ENCODE measurements at regions not wholly inside any gene's neighbourhood (a gene's known extent, or its start where the extent isn't known, plus 50 kb on each side); places are given as distances from the start of the nearest gene placed in this dataset.

DNA sequence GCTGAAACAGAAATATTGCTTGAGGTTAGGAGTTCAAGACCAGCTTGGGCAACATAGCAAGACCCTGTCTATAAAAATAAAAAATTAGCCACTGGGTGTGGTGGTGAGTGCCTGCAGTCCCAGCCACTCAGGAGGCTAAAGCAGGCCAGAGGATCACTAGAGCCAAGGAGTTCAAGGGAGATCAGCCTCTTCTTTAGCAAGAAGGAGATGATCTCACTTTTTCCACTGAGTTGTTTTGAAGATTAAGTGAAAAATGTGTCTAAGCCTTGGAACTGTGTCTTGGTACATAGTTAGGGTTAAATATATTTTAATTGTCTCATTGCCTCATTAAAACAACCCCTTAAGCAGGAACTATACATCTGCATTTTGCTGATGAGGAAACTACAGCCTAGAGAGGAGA, 279.0 kb upstream of the ZFP64 start:
- no peak for DNase-seq

DNA sequence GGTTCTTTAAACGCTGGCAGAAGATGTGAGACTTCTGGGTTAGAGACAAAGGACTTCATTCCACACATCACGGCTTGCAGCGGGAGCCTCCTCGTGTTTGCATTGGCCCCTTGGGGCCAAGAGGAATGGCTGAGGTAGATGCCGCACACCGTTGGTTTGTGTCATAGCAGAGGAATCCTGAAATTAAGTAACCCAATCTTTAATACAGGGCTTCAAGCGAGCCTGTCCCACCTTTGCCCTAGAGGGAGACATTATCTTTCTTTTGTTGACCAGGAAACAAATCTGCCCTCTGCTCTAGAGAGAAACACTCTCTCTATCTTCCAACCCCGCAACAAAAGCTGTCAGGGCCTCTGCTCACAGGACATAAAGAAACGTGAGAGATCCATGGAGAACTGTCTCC, 277.5 kb upstream of the ZFP64 start:
- no peak for DNase-seq

DNA sequence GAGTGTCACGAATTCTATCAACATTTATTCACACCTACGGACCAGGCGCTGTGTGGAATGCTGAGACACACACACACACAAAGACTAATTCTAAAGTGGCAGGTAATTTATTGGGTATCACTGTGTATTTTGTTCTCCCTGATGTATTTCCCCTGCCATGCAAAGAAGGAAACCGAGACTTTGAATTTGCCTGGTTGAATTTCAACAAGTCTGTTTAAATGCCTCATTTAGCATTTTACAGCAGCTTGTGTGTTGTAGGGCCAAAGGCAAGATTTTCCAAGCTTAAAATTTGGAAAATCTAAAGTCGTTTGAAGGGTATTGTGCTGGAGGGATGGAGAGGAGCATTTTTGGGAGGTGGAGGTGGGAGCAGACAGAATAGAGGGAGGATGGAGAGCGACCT, 274.4 kb upstream of the ZFP64 start:
- no peak for DNase-seq

DNA sequence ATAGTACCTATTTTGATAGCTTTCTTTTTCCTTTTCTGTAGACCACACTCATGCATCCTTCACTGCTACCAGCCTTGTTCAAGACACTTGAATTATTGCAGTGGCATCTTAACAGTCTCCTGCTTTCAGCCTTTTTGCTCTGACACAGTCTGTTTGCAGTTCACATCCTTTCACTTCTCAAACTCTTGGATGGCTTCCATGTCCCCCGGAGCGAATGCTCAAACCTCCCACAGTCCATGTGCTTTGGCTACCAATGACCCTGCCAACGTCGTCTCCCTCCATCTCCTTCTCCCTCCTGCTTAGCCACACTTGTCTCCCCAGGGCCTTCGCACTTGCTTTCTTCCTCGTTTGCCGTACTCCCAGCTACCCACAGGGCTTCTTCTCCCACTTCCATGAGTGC, 270.0 kb upstream of the ZFP64 start:
- no peak for DNase-seq

DNA sequence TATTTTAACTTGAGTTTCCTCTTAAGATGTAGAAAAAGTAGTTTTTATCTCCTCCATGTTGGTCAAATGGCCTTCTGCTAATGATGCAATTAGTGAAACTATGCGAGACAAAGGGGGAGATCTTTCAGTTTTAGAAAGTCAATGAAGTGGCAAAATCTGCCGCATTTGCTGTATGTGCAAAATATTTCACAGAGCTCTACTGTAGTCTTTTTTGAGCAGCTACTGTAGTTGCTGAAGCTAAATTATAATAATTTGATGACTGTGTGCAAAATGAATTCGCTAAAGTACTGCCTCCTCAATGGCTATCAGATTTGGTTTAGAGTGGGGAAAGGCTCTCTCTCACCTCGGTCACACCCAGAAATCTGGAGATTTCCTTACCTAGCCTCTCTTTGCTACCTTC, 267.6 kb upstream of the ZFP64 start:
- no peak for DNase-seq

DNA sequence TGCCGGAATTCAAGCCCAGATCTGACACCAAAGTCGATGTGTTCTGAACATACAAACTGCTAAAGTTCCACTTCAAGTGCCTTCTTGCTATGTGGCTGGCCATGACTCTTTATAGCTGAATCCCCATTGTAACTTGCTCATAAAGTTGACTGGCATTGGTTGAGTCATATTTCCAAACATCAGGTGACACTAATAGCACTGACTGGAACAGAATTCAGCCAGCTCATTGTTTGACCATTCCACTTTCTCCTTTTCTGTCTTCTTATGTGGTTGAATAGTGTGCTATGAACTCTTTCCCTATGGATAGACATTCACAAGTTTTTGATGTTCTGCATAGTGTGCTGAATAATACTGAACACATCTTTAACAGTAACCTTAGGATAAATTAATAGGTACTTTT, 266.2 kb upstream of the ZFP64 start:
- no peak for DNase-seq

DNA sequence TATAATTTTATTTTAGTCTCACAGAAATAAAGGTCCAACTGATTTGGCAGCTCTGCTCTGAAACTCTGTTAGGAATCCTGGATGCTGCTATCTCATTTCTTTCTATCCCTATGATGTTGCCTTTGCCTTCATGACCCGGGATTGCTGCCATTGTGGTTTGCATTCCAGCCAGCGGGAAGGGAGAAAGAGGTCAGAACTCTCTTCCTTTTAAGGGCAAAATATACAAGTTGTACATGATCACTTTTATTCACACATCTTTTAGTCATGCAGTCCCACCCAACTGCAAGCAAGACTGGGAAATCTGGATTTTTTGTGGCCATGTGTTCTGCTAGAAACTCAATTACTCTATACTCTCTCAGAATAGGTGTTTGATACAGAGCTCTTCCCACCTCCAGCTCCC, 263.1 kb upstream of the ZFP64 start:
- DNase-seq = no peak

DNA sequence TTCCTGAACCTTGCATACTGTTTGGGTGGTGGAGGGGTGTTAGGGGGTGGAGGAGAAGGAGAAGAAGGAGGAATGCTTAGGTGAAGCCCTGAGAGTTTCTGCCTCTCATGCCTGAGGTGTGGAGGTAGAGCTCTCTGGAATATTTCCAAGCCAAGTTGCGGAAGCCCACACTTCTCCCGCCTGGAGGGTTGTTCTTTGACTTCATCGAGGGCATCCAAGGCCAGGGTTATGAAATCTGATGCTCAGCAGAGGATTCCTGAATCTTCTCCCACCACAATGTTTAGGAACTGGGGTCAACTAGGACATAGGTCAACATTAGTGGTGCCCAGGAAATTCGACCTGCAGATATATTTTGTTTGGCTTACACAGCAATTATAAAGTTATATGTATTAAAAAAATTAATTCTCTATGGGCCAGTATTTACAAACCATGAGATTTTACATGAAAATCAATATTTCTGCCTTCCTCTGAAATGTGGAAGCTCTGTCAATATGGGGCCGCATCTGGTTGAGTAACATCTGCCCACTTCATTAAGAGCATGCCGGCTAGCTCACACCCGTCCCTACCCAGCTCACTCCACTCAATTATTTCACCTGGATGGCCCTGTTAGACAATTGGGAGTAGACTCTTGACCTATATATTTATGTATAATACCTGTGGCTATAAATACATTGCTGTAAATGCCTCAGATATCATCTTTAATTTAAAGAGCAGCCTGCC, 257.1 kb upstream of the ZFP64 start:
- no peak for DNase-seq

DNA sequence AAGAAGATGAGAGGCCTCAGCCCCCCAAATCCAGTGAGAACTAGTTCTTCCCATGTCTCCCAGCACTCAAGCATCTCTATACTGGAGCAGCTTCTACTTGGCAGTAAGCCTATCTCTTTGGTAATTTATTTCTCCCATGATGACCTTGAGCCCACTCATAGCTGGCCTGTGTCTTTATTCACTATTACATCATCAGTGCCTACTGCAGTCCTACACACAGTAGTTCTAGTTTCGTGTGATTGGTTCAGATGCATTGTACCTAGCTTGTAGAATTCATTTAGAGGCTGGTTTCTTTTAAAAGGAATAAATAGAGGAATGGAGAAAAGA, 255.6 kb upstream of the ZFP64 start:
- DNase-seq = no peak

DNA sequence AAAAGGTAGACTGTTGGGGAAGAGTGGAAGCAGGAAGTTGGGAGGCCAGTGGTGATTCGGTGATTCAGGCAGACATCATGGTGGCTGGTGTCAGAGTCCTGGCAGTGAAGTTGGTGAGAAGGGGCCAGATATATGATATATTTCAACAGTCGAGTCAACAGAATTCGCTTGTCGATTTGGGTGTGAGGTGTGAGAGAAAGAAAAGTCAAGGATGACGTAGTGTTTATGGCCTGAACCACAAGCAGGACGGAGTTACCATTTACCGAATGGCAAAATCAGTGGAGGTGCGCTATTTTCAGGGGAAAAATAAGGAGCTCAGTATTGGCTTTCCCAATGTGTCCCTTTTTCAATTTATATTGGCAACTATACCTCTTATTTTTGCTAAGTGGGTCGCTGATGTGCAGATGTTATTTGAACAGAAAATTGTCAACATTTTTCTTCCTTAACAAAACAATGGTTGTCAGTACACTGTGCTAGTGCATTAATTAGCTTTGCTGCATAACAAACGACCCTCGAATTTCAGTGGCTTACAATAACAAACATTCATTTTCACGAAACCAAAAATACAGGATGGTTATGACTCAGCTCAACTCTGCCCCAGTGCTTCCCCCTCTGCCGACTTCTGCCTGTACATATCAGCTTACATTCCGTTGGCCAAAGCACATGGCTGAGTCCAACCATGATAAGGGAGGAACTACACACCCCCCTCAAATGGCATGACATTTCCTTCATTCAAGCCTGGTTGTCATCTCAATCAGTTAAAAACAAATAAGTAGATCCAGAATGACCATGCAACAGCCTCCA, 255.0 kb upstream of the ZFP64 start:
- DNase-seq = no peak

DNA sequence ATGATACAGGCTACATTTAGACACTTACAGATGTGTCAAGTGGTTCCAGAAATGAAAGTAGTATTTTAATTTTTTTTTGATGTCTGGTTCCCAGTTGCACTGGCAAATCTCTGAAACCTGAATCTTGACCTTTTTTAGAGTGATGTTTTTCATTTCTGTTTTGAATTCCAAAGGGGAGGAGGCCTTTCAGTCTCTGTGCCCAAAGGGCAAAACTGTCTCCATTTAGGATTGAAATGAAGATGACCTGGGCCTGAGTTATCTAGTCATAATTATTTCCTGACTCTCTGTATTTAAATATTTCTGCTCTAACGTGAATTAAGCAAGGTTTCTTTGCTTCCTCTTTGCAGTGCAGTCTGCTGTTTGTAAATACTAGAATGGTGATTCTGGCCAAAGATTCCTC, 252.9 kb upstream of the ZFP64 start:
- no peak for DNase-seq

DNA sequence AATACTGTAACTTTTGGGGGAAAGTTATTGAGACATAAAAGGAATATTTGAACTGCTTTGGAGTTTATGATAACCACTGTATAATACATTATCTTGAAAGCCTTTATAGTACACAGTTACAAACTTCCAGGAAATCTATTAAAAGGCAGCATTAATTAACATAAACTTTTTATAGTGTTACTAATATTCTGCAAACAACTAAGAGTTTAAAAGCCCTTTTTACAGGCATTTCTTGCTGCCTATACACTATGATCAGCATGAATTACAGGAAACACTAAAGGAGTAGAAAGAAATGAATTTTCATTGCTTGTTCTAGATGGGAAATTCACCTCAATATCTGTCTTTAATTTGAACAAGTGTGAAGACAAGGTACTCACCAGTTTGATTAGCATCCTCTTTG, 252.3 kb upstream of the ZFP64 start:
- no peak for DNase-seq

DNA sequence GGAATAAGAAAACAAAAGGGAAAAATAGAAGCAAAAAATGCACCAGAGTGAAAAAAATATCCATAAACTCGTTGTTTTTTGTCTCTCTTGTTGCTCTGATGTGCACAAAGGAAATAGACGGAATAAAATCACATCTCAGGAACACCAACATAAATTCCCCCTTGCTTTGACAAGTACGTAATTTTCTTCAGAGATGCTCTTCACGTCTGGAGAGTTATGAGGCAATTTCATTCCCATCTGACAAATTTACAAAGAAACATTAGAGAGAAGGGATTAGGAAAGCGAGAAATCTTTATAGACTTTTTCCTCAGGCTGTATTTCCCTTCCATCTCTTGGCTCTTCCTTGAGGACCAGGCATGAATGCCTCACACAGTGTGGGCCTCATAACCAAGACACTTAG, 250.1 kb upstream of the ZFP64 start:
- no peak for DNase-seq

DNA sequence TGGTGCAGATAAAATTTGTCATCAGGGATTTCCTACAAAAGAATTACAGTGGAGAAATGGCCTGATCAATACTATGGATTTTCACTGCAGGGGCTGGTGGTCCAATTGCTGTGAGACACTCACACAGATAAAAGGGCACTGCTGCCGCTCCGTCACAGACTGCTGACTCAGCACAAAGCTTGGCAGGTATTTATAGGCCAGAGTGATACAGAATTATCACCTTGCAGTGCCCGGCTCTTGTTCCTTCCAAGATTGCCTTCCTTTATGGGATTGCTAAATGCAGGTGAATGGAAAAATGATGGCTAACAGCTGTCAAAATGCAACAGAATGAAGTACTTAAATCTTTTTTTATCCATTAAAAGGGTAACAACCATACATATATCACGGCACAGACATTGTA, 247.8 kb upstream of the ZFP64 start:
- no peak for DNase-seq

DNA sequence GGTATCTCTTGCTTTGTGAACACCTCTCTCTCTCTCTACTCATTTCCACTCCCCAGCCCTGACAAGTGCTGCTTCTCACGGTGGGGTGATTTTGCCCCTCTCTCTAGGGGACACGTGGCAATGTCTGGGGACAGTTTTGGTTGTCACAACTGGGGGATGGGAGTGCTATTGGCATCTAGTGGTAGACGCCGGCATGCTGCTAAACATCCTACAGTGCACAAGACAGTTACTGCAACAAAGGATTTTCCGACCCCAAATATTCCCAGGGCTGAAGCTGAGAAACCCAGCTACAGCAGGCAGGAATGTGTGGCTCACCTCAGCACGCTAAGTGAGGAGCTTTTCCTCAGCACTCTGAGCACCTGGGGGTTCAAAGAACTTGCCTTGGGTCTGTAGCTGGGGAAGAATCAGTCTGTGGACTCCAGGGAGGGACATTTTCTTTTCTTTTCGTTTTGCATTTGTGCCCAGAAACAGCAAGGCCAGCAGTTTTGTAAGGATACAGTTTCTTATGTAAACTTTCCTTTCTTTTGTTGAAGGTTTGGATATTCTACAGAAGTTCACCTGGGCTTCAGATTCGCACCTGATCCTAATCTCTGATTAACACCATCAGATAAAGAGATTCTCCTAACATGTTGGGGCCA, 246.9 kb upstream of the ZFP64 start:
- DNase-seq = no peak

DNA sequence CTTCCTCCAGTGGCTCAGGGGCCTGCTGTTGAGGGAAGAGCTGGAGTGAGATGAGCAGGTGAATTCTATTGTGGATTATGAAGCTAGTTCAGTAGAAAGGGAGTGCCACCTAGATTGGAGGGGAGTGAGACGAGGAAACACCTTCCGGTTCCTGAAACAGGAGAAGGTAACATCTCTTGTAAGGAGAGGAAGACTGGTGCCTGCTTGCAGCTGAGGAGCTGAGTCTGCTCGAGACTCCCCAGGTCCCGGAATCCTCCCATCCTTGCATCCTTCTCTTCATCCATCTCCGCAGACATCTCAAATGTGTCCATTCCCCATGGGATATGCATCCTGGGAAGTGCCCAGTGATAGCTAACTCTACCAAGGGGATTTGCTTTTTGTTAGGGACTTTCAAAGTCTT, 242.9 kb upstream of the ZFP64 start:
- no peak for DNase-seq

DNA sequence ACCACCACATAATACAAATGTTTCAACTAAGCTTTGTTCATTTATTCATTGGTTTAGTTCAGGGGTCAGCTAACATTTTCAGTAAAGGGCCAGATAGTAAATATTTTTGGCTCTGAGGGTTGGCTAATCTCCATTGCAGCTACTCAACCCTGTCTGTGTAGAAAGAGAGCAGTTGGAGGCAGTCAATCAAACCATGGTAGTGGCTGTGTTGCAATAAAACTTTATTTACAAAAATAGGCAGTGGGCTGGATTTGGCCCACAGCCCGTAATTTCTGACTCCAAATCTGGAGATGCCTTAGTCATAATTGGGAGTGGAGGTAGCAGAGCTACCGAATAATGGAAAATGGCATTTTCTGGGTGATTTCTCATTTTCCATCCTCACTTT, 242.5 kb upstream of the ZFP64 start:
- peak in 1 of 2 experiments; percentile 37 for DNase-seq

DNA sequence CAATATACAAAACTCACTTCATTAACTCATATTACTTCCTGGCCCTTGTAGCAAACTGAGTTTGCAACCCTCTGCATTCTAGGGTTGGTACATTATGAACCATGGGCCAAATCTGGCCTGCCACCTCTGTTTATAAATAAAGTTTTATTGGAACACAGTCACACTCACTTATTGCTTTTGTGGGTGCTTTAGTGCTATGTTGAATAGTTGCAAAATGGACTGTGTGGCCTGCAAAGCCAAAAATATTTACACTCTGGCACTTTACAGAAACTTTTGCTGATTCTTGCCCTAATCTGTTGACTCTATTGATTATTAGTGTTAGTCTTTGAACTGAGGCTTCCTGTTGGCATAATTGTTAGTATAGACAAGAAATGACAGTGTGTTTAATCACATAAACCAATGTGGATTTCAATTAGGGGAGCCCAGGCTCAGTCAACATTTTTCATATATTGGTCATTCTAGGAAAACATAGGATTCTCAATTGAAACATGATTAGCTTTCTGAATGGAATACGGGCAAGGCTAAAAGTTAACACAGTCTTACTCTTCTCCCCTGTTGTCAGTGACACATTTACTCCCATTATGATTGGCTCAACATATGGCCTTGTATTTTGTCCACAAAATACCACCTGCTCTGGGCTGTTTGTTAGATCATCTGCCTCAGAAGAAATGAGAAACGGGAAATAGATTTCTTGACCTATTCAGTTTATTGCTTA, 241.9 kb upstream of the ZFP64 start:
- DNase-seq = no peak

DNA sequence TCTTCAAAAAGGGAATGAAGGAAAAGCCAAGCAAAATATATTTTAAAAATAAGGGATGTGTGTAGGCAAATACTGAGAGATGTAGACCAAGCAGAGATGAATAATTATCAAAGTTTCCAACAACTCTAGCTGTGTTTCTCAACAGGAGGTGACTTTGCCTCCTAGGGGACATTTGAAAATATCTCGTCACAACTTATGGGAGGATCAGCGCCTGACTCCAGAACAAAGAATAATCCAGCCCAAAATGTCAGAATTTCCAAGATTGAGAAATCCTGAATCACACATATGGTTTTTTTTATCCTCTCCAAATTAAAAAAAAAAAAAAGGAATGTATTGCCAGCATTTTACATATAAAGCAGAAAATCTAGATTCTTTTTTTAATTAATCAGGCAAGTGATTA, 241.2 kb upstream of the ZFP64 start:
- no peak for DNase-seq

DNA sequence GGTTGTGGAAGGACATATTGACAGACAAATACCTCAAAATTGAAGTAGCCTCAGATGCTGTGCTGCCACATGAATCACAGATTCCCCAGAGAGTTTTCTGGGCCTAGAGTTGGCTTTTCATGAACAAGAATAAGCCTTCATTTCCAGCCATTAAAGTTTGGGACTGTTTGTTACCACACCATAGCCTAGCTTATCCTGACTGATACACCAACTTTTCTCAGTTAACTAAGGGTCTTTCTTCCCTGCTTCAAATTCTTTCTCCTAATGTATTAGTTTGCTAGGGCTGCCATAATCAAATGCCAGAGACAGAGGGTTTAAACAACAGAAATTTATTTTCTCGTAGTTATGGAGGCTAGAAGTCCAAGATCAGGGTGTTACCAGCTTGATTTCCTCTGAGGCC, 237.4 kb upstream of the ZFP64 start:
- no peak for DNase-seq

DNA sequence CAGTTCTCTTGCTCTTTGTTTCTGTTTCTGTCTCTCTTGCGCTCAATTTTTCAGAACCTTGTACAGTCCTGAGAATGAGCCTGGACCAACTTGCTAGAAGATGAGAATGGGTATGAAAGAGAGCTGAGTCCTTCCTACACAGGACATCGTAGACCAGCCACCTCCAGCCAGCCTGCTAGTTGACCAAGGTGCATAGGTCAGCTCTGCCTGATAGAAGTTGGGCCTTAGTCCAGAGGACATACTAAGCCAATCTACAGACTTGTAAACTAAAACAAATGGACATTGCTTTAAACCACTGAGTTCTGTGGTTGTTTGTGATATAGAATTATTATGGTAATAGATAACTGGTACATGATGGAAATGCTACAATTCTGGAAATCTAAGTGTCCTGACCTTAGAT, 236.4 kb upstream of the ZFP64 start:
- DNase-seq = no peak

DNA sequence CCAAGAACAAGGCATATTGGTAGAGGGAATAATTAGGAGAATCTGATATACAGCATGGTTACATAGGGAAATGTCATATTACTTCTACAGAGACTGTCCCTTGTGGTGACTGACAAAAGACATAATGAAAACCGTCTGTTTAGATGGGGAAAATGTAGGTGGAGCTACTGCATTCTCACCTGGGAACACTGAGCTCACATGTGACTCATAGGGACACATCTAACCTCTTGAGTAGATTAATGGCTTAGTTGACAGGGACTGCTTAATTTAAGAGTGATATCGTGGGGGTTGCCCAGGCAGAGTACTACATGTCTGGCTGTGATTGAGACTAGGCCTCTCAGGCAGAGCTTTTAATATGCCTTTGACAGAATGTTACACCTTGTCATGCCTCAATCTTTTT, 235.3 kb upstream of the ZFP64 start:
- no peak for DNase-seq

DNA sequence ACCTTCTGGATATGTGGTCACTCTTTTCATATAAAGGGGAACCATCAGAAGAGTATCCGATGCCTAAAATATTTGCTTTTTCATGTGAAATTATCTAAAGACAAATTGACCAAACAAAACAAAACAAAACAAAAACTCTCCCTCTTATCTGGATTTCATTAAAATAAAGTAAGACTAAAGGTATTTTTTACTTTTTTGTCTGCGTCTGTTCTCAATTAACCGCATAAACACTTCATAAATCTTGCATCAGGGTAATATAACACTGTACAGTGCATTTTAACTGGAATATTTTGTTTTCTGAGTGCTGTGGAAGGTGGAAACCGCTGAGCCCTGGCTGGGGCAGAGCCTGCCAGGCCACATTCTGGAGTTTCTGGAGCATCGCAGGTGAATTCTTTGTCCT, 234.1 kb upstream of the ZFP64 start:
- no peak for DNase-seq

DNA sequence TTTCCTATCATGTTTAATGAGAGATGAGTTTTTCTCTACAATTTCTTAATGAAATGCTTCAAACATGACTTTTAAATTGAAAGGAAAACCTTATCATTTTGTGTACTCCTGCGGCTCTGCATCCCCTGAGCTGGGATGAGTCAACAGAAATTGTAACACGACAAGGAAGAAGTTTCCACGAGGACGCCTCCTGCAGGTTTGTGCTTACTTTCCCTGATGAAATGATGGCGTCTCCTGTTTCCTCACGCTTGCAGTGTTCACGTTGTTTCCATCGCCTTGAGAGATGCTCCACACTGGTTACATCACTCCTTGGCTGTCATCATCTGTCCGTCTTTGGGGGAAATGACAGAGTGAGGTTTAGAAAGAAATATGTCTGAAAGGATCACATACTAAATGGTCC, 233.7 kb upstream of the ZFP64 start:
- DNase-seq = no peak

Data from NCI-H446 (cell line).